K562 (cell line): ENCODE measurements at regions not wholly inside any gene's neighbourhood (a gene's known extent, or its start where the extent isn't known, plus 50 kb on each side); places are given as distances from the start of the nearest gene placed in this dataset.

ENCODE experiments used
- ATAC-seq: fragments of 200-7000 bp; cut with Tn5 transposase; 3 replicates; pipeline ENCODE4 v1.9.1; 2020; ENCODE audit warnings: moderate library complexity
- BruUV-seq: library from RNA; stranded (reverse); fragments of 400-500 nt; replicated peaks from 2 replicates; lab custom pipeline; 2021; lab: Mats Ljungman, UMichigan
- CTCF ChIA-PET: fragments of 300-600 bp; formaldehyde crosslinking; extraction: SDS; loops from one replicate; lab custom pipeline; 2021; ENCODE audit warnings: low intra/inter-chr PET ratio; lab: Yijun Ruan, JAX
- POLR2A ChIA-PET: fragments of 300-600, 350-650 bp; sonication (Branson Sonifier 250); formaldehyde crosslinking; extraction: SDS; loops from one replicate; lab custom pipeline; 2021; ENCODE audit warnings: antibody characterized with exemption, inconsistent platforms; lab: Yijun Ruan, JAX
- DNase-seq, 4 experiments: peaks; one replicate each; pipeline versions ENCODE4 v3.0.0 to v3.0.0-alpha.2; 2011 to 2018; ENCODE audit warnings: low spot score in 3 of 4, mixed read lengths in 3 of 4; ENCODE audit errors: extremely low read depth in 1 of 4
- FAIRE-seq: peaks from 2 replicates; lab custom pipeline; 2011; peaks lifted over from hg19 to GRCh38; lab: Jason Lieb, UNC
- H2AFZ ChIP-seq: 2 replicates; pipeline ENCODE4 v1.6.0; 2011; ENCODE audit warnings: low read depth, low read length, control low read depth, inconsistent platforms
- H3K27ac ChIP-seq: fragments of 200-600 bp; 3 replicates; pipeline ENCODE4 v1.8.0; 2011; ENCODE audit warnings: low read depth, mild to moderate bottlenecking, control low read depth, inconsistent platforms, low read length, moderate library complexity, mixed read lengths; ENCODE audit errors: extremely low read depth
- H3K27me3 ChIP-seq, 2 experiments: fragments of 300-600 bp in 1 of 2; 2 replicates in 1 of 2; 3 replicates in 1 of 2; pipeline versions ENCODE4 v1.6.0 to v1.8.0; 2011; ENCODE audit warnings: inconsistent platforms in 2 of 2, low read length in 2 of 2, mild to moderate bottlenecking in 1 of 2, mixed read lengths in 1 of 2, moderate library complexity in 1 of 2; ENCODE audit not compliant: control insufficient read depth in 2 of 2, insufficient read depth in 2 of 2
- H3K36me3 ChIP-seq: fragments of 300-600 bp; 3 replicates; pipeline ENCODE4 v1.8.0; 2011; ENCODE audit warnings: mild to moderate bottlenecking, low read length, inconsistent platforms; ENCODE audit not compliant: control insufficient read depth, insufficient read depth
- H3K4me1 ChIP-seq, 2 experiments: fragments of 200-600 bp in 1 of 2; replicated peaks in 1 of 2; 2 replicates in 1 of 2; 3 replicates in 1 of 2; pipeline versions ENCODE4 v1.5.1 to v1.8.0; 2011; ENCODE audit warnings: inconsistent platforms in 2 of 2, low read length in 2 of 2, mild to moderate bottlenecking in 1 of 2, mixed read lengths in 1 of 2, moderate library complexity in 1 of 2; ENCODE audit not compliant: control insufficient read depth in 2 of 2, insufficient read depth in 2 of 2
- H3K4me2 ChIP-seq: 2 replicates; pipeline ENCODE4 v1.6.1; 2011; ENCODE audit warnings: low read length, control low read depth, inconsistent platforms, mixed read lengths; ENCODE audit not compliant: insufficient read depth
- H3K4me3 ChIP-seq: fragments of 200-600 bp; sonication (generic), shearing (Covaris generic); 2 replicates; pipeline ENCODE4 v1.5.1; 2016; ENCODE audit warnings: control low read depth, inconsistent platforms
- H3K79me2 ChIP-seq: fragments of 200-600 bp; 3 replicates; pipeline ENCODE4 v1.8.0; 2011; ENCODE audit warnings: low read length, inconsistent platforms; ENCODE audit not compliant: control insufficient read depth, insufficient read depth
- H3K9ac ChIP-seq, 2 experiments: 2 replicates each; pipeline versions ENCODE4 v1.6.0 to v1.6.1; 2011; ENCODE audit warnings: low read depth in 2 of 2, low read length in 2 of 2, control low read depth in 1 of 2, inconsistent platforms in 1 of 2, mild to moderate bottlenecking in 1 of 2, mixed read lengths in 1 of 2; ENCODE audit not compliant: insufficient read depth in 1 of 2
- H3K9me1 ChIP-seq: one replicate; pipeline ENCODE4 v1.6.0; 2011; ENCODE audit warnings: inconsistent platforms, mild to moderate bottlenecking, low read length, moderate library complexity; ENCODE audit not compliant: control insufficient read depth, insufficient read depth
- H3K9me3 ChIP-seq: replicated peaks from 2 replicates; pipeline ENCODE4 v1.5.1; 2011; ENCODE audit warnings: low read depth, low read length, inconsistent platforms; ENCODE audit not compliant: control insufficient read depth, insufficient read depth
- H4K20me1 ChIP-seq: replicated peaks from 2 replicates; pipeline ENCODE4 v1.6.1; 2011; ENCODE audit warnings: low read length, inconsistent platforms, mixed read lengths; ENCODE audit not compliant: control insufficient read depth, insufficient read depth
- ARID1B ChIP-seq: fragments of 450-650 bp; IDR thresholded peaks from 2 replicates; pipeline ENCODE4 v1.6.1; 2016; ENCODE audit warnings: antibody characterized with exemption, mild to moderate bottlenecking, inconsistent platforms
- ARNT ChIP-seq, 2 experiments: fragments of 450-650 bp; IDR thresholded peaks; 2 replicates each; pipeline ENCODE4 v1.6.1; 2016; ENCODE audit warnings: mild to moderate bottlenecking in 1 of 2
- ELF2 ChIP-seq: fragments of 250-450 bp; sonication (Bioruptor Pico); IDR thresholded peaks from 2 replicates; pipeline ENCODE4 v1.5.0; 2021; ENCODE audit warnings: mild to moderate bottlenecking
- EWSR1 ChIP-seq: fragments of 450-650 bp; IDR thresholded peaks from 2 replicates; pipeline ENCODE4 v1.6.1; 2018; ENCODE audit warnings: borderline replicate concordance, mild to moderate bottlenecking, low read depth, moderate library complexity; ENCODE audit not compliant: partially characterized antibody
- GATA2 ChIP-seq: sonication (generic); formaldehyde crosslinking; IDR thresholded peaks from 2 replicates; pipeline ENCODE4 v1.4.0; 2020; ENCODE audit warnings: mild to moderate bottlenecking, missing genetic modification reagents
- KLF16 ChIP-seq: IDR thresholded peaks from 2 replicates; pipeline ENCODE4 v1.6.1; 2016; ENCODE audit warnings: antibody characterized with exemption
- MED1 ChIP-seq: sonication (generic); formaldehyde crosslinking; IDR thresholded peaks from 2 replicates; pipeline ENCODE4 v1.8.1; 2023; ENCODE audit warnings: missing genetic modification reagents, borderline replicate concordance
- RAD51 ChIP-seq: fragments of 450-650 bp; IDR thresholded peaks from 2 replicates; pipeline ENCODE4 v1.7.1; 2016; ENCODE audit warnings: low read depth, mild to moderate bottlenecking, borderline replicate concordance
- SAP30 ChIP-seq: fragments of 200-600 bp; sonication (generic); IDR thresholded peaks from 2 replicates; pipeline ENCODE4 v1.6.1; 2012; ENCODE audit warnings: borderline replicate concordance, low read depth, mild to moderate bottlenecking, moderate library complexity, low read length, control low read depth, inconsistent platforms; ENCODE audit not compliant: insufficient read depth, poor library complexity, severe bottlenecking
- SRSF7 ChIP-seq: fragments of 200-400 bp; formaldehyde crosslinking; optimal IDR thresholded peaks from 2 replicates; pipeline ENCODE3; 2017; ENCODE audit warnings: mild to moderate bottlenecking, low read depth, low read length
- TAF9B ChIP-seq: fragments of 450-650 bp; IDR thresholded peaks from 2 replicates; pipeline ENCODE4 v1.6.1; 2018; ENCODE audit warnings: mild to moderate bottlenecking; ENCODE audit not compliant: partially characterized antibody
- TCF3 ChIP-seq: sonication (generic); formaldehyde crosslinking; IDR thresholded peaks from 2 replicates; pipeline ENCODE4 v1.4.0; 2020; ENCODE audit warnings: mild to moderate bottlenecking, missing genetic modification reagents
- XRCC4 ChIP-seq: IDR thresholded peaks from one replicate; pipeline ENCODE4 v1.6.1; 2011; ENCODE audit not compliant: insufficient read depth, insufficient read length; ENCODE audit errors: extremely low read depth
- ZC3H11A ChIP-seq: IDR thresholded peaks from 2 replicates; pipeline ENCODE4 v1.6.1; 2012; ENCODE audit warnings: low read depth, low read length, improper control_type of control experiment
- ZNF174 ChIP-seq: fragments of 250-450 bp; sonication (Bioruptor Pico); IDR thresholded peaks from 2 replicates; pipeline ENCODE4 v1.4.0; 2020; ENCODE audit warnings: mild to moderate bottlenecking
- ZNF431 ChIP-seq: sonication (generic); formaldehyde crosslinking; IDR thresholded peaks from 2 replicates; pipeline ENCODE4 v1.8.0; 2022; ENCODE audit warnings: mild to moderate bottlenecking, missing genetic modification reagents
- ZNF707 ChIP-seq: fragments of 250-450 bp; sonication (Bioruptor Pico); conservative IDR thresholded peaks from 2 replicates; pipeline ENCODE4 v1.8.0; 2022; ENCODE audit warnings: inconsistent platforms, mild to moderate bottlenecking, moderate library complexity
- WGBS: fragments of 100-300 bp; shearing (Covaris generic); methylation state at CpG from one replicate; pipeline ENCODE4 v1.1.6; 2016; ENCODE audit warnings: low coverage, mixed read lengths; ENCODE audit not compliant: insufficient coverage; ENCODE audit errors: missing lambda C conversion rate; 5-methylcytosine and 5-hydroxymethylcytosine counted together
- in situ Hi-C: fragments of 300-500 bp; cut with MboI; formaldehyde crosslinking; loops from 4 replicates; pipeline ENCODE4 v1.15.0; 2018; ENCODE audit warnings: inconsistent platforms, mixed read lengths
- intact Hi-C: fragments of 100-400 bp; cut with micrococcal nuclease; formaldehyde crosslinking; loops from 2 replicates; pipeline ENCODE4 v1.14.2; 2022
- TF ChIP-seq, protein P1 (sequence below): fragments of 250-450 bp; sonication (Bioruptor Pico); IDR thresholded peaks from 2 replicates; pipeline ENCODE4 v1.6.1; 2021; ENCODE audit warnings: mild to moderate bottlenecking
- TF ChIP-seq, protein P2 (sequence below): fragments of 250-450 bp; sonication (Bioruptor Pico); IDR thresholded peaks from 2 replicates; pipeline ENCODE4 v1.9.0; 2021; ENCODE audit warnings: mild to moderate bottlenecking, inconsistent platforms
- TF ChIP-seq, protein P3 (sequence below): fragments of 450-650 bp; formaldehyde crosslinking; conservative IDR thresholded peaks from 2 replicates; pipeline ENCODE4 v1.4.0; 2022; ENCODE audit warnings: mild to moderate bottlenecking, missing genetic modification characterization

GRCh38 chr5:38112938-38113337 lies 145.4 kb upstream of the EGFLAM start (continued):
- TF ChIP-seq, protein P1, sequence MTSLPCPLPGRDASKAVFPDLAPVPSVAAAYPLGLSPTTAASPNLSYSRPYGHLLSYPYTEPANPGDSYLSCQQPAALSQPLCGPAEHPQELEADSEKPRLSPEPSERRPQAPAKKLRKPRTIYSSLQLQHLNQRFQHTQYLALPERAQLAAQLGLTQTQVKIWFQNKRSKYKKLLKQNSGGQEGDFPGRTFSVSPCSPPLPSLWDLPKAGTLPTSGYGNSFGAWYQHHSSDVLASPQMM = no peak
- no peak for TF ChIP-seq SAP30
- TF ChIP-seq ARID1B = no peak
- TF ChIP-seq MED1 (CRISPR knock-in tag) = no peak
- TF ChIP-seq ZNF707 = no peak
- TF ChIP-seq ZNF174 (CRISPR knock-in tag) = no peak
- TF ChIP-seq, protein P2, sequence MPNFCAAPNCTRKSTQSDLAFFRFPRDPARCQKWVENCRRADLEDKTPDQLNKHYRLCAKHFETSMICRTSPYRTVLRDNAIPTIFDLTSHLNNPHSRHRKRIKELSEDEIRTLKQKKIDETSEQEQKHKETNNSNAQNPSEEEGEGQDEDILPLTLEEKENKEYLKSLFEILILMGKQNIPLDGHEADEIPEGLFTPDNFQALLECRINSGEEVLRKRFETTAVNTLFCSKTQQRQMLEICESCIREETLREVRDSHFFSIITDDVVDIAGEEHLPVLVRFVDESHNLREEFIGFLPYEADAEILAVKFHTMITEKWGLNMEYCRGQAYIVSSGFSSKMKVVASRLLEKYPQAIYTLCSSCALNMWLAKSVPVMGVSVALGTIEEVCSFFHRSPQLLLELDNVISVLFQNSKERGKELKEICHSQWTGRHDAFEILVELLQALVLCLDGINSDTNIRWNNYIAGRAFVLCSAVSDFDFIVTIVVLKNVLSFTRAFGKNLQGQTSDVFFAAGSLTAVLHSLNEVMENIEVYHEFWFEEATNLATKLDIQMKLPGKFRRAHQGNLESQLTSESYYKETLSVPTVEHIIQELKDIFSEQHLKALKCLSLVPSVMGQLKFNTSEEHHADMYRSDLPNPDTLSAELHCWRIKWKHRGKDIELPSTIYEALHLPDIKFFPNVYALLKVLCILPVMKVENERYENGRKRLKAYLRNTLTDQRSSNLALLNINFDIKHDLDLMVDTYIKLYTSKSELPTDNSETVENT (CRISPR knock-in tag) = no peak

- FAIRE-seq = no peak
- in situ Hi-C loops = no loop called here
- CTCF ChIA-PET = no interaction called here
- TF ChIP-seq ELF2 (CRISPR knock-in tag) (no peak), TAF9B (no peak), KLF16 (no peak), GATA2 (CRISPR knock-in tag) (no peak), SRSF7 (no peak), RAD51 (no peak), EWSR1 (no peak), ARNT (IDR thresholded peaks at IDR 0.05) (no peak), XRCC4 (no peak), TCF3 (CRISPR knock-in tag) (no peak), ZNF431 (no peak), ZC3H11A (no peak)
- TF ChIP-seq, protein P3, sequence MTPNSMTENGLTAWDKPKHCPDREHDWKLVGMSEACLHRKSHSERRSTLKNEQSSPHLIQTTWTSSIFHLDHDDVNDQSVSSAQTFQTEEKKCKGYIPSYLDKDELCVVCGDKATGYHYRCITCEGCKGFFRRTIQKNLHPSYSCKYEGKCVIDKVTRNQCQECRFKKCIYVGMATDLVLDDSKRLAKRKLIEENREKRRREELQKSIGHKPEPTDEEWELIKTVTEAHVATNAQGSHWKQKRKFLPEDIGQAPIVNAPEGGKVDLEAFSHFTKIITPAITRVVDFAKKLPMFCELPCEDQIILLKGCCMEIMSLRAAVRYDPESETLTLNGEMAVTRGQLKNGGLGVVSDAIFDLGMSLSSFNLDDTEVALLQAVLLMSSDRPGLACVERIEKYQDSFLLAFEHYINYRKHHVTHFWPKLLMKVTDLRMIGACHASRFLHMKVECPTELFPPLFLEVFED (CRISPR knock-in tag) = no peak
Observed at GRCh38 chr5:38110130-38110529, 148.2 kb upstream of the EGFLAM start.

More at GRCh38 chr5:38110130-38110529, 148.2 kb upstream of the EGFLAM start:
- 3% methylated on average over 6 of the region's 6 CpGs for WGBS
- no peak for ATAC-seq
- H3K27ac ChIP-seq = no peak overlapping the region
- H3K9ac ChIP-seq = no peak overlapping the region
- no peaks in the 10 kb centered on the region for H3K4me1 ChIP-seq
- BruUV-seq = no TSS peak
- no peak for DNase-seq
- no peaks in the 10 kb centered on the region for H3K79me2 ChIP-seq
- no peaks in the 10 kb centered on the region for H3K9me1 ChIP-seq
- peaks cover 2 to 6% of the 10 kb centered on the region in 2 experiments; a peak in 1 of 5 replicates for H3K27me3 ChIP-seq
- no peak overlapping the region for H3K4me2 ChIP-seq
- H3K4me3 ChIP-seq = no peak overlapping the region
- no peaks in the 10 kb centered on the region for H3K36me3 ChIP-seq
- POLR2A ChIA-PET = interaction anchor here (0.6 kb wide), 1 partner anchor 1234 kb away, joined by 3 read pairs; the partner anchor contains the start of gene NIPBL
- no peak overlapping the region for H2AFZ ChIP-seq
- intact Hi-C loops = no loop called here
- no peaks in the 10 kb centered on the region for H3K9me3 ChIP-seq
- H4K20me1 ChIP-seq = no peaks in the 10 kb centered on the region
